ENCODE measurements at regions not wholly inside any gene's neighbourhood (a gene's known extent, or its start where the extent isn't known, plus 50 kb on each side); places are given as distances from the start of the nearest gene placed in this dataset.

DNA sequence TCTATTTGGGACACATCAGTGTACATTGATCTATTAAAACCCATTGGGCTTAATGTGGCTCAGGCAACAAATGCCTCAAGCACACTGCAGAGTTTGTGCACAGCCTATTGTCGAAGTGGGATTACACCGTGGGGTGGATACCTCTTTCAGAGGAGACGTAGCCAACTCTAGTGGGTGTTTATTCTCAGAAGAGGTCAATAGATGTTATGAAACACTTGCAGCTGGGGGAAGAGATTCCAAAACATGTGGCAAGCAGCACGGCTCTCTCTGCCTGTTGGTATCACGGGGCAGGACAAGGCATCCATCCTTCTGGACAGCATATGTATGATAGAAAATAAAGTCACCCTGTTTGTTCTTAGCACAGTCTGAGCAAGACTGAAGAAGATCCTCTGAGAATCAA is 121.4 kb upstream of the COPS8 start:
- in situ Hi-C loops (cut with HindIII; ENCODE audit: low sequenced_read_pairs): no loop called here

DNA sequence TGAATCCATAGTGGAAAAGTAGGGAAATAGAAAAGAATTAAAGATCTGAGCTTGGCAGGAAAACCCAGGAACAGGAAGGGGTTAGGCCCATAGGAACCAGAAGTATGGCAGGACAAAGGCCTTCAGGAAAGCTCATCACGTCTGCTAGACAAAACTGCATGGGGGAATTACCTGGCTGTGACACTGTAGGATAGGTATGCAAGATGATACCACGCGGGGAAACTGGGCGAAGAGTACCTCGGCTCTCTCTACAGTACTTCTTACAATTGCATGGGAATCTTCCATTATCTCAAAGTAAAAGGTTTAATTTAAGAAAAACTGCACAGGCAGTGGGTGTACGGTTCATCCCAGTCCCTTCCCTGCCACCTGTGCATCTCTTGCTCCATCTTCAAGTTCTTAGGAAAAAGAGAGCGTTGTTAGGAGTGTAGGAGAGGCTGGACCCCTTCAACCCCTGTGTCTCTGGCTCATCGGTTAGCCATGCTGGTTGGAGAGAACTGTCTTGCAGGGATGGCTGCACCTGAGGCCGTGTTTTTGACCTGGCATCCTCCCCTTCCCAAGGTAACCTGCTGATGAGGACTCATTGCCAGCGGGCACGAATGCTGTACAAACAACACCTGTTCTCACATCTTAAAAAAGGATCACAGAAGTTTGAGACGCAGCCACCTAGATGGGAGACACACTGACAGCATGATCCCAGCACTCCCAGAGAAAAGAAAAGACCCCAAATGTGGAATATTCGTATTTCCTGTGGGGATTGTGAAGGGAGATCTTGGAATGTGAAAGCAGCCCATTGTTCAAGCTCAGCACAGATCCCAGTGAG is 120.5 kb upstream of the COPS8 start:
- in situ Hi-C loops (cut with HindIII; ENCODE audit: low sequenced_read_pairs): no loop called here

GRCh38 chr2:236965841-236966096 is 119.9 kb upstream of the COPS8 start:
- in situ Hi-C loops (cut with HindIII; ENCODE audit: low sequenced_read_pairs): no loop called here

DNA sequence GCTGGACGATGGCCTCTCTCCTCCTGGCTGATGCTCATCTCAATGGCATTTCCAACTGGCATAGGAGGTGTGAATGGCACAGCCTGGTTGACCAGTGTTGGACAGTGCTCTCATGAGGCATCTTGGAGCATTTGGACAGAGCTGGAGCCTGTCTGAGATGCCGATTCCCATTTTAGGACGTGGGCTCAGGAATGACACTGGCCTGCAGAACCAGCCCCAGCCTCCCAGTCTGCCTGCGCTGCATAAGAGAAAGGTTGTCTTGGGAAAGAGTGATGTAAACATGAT is 118.2 kb upstream of the COPS8 start:
- in situ Hi-C loops (cut with HindIII; ENCODE audit: low sequenced_read_pairs): no loop called here

DNA sequence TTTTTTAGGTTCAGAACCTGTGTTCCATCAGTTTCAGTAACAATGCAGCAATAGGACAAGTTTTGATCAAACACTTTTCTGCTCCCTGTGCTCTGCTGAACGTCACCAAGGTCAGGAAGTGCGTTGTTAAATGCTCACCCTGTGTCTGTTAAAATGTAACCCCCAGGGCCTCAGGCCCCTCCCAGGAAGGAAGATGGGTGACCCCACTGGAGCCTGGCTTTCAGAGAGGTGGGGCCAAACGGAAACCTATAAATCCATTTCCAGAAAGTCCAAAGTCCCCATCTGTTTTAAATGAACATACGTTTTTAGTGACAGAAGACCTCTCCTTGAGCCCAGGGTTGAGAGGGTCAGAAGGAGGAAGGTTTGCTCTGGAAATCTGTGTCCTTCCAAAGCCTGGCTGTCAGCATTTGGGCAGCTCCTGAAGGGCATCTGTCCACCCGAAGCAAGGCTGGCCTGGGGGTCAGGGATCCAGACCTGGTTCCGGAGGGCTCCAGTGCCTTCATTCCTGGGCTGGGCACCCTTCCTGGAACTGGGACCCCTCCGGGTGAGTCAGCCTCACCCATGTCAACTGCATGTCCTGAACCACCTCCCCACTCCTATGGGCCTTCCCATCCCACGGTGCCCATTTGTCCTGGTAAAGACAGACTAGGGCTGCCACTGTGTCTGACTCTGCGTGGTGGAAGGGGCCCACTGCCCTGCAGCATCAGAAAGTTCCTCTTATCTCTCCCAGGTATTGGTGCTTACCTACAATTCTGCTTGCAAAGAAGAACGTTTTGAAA is 117.4 kb upstream of the COPS8 start:
- in situ Hi-C loops (cut with HindIII; ENCODE audit: low sequenced_read_pairs): no loop called here

GRCh38 chr2:236968880-236969534 is 116.7 kb upstream of the COPS8 start:
- in situ Hi-C loops (cut with HindIII; ENCODE audit: low sequenced_read_pairs): no loop called here

GRCh38 chr2:236969767-236970655 is 115.7 kb upstream of the COPS8 start:
- in situ Hi-C loops (cut with HindIII; ENCODE audit: low sequenced_read_pairs): no loop called here

DNA sequence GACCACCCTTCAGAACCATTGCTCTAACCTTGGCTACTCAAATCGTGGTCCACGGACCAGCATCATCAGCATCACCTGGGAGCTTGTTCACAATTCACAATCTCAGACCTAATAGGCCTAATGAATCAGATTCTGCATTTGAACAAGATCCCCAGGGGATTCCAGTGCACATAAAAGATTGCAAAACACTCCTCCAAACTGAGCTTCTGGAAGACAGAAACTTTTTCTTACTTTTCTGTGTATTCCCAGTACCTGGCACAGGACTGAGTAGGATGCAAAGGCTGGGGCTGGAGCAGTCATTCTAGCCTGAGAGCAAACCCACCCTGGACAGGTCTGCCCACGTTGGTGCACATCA is 115.1 kb upstream of the COPS8 start:
- in situ Hi-C loops (cut with HindIII; ENCODE audit: low sequenced_read_pairs): no loop called here

GRCh38 chr2:236971131-236971821 is 114.4 kb upstream of the COPS8 start:
- in situ Hi-C loops (cut with HindIII; ENCODE audit: low sequenced_read_pairs): no loop called here

- in situ Hi-C loops (cut with HindIII; ENCODE audit: low sequenced_read_pairs): no loop called here
Observed at GRCh38 chr2:236971919-236972381, 113.7 kb upstream of the COPS8 start.

DNA sequence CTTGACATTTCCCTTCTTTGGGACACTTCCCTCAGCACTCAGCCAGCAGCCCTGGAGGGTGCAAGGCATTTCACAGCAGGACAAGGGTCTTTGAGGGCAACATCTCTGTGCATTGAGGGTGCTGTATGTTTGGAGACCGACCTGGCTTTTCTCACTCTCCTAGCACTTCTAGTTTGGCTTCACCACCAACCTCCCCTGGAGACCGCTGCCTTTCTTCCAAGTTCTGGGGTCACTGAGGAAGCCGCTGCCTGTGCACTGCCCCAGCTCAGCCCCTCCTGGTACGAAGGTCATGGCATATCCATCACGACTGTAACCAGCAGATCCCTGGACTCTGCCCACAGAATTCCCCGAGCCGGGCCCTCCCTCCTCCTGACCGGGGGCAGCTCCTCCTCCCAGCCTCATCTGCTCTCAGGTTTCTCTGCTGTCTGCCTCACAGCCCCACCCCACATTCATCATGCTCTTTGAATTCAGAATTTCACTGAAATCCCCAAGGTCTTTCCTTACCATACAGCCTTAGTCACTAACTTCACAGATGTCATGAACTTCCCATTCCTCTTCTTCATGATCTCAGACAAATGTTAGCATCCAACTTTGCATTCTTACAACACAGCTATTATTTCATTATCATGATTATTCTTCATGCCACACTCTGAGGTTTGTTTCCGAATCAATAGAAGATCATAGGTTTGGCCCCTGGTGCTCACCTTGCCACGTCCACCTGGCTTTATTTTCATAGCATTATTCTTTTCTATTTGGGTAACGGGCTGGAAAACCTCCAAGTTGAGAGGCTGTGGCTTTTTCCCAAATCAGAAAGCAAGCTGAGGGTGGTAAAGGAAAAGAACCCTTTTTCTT is 113.0 kb upstream of the COPS8 start:
- in situ Hi-C loops (cut with HindIII; ENCODE audit: low sequenced_read_pairs): no loop called here

- in situ Hi-C loops (cut with HindIII; ENCODE audit: low sequenced_read_pairs): no loop called here
Observed at GRCh38 chr2:236973343-236973980, 112.2 kb upstream of the COPS8 start.

DNA sequence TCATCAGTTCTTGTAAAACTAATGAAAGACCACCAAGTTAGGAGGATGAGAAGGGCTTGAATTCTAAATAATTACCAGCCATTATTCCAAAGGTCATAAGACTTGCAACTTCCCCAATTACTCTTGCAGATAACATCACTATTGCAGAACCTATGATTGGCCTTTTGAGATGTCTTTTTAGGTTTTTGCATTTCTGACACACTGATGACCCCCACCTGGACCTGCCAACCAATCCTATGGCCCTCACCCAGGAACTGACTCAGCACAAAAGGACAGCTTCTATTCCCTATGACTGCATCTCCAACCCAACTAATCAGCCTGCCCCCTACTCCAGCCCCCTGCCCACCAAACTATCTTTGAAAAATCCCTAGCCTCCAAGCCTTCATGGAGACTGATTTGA is 111.5 kb upstream of the COPS8 start:
- in situ Hi-C loops (cut with HindIII; ENCODE audit: low sequenced_read_pairs): no loop called here

DNA sequence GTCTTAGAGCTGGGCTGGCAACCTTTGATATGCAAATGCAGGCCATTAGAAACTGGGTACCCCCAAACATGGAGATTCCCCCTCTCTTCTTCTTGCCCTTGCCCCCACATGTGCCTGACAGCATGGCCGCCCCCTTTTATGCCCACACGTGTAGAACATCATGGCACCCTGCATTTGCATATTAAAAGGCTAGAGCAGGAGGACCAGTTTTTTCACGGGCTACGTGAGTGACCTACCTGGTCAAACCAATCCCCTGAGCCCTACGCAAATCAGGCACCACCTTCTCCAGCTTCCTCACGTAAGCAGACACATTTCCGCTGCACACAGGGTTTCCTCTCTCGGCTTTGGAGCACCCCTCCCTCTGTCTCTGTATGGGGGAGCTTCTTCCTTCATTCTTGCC is 110.9 kb upstream of the COPS8 start:
- in situ Hi-C loops (cut with HindIII; ENCODE audit: low sequenced_read_pairs): no loop called here

- in situ Hi-C loops (cut with HindIII; ENCODE audit: low sequenced_read_pairs): no loop called here
Observed at GRCh38 chr2:236975766-236976165, 109.9 kb upstream of the COPS8 start.

DNA sequence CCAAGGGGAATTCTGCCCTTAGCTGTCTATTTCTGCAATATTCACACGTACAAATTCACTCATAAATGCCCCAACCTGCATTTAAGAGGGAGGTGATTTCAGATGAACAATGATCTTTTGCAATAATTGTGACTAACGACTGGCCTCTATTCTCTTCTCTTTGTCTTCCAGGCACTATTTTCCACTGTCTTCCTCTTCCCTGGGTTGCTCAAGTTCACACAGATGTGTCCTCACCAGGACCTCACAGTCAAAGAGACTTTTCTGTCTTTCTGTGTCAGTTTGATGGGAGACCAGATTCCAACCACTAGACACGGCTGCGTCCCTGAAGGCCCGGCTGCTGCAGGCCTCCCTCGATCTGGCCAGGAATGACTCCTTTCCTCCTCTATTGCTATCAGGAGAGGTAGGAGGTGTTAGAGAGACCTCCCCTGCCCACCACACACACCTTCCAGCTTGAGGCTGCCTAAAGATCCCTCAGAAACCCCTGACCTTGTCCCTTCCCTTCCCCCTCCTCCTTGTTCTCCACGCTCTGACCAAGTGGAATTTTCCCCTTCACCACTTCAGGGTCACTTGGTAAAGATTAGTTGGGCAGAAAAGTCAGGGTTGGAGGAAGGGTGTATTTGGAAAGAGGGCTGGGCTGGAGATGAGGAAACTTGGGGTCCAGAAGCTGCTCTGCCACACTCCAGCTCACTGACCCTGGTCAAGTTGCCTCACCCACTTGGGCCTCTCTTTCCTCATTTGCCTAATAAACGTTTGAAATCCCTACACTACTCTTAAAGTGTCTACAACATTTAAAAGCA is 109.2 kb upstream of the COPS8 start:
- in situ Hi-C loops (cut with HindIII; ENCODE audit: low sequenced_read_pairs): no loop called here

GRCh38 chr2:236977063-236977851 is 108.4 kb upstream of the COPS8 start:
- in situ Hi-C loops (cut with HindIII; ENCODE audit: low sequenced_read_pairs): no loop called here
